OCI-LY7 (cell line): ENCODE measurements at regions not wholly inside any gene's neighbourhood (a gene's known extent, or its start where the extent isn't known, plus 50 kb on each side); places are given as distances from the start of the nearest gene placed in this dataset.

ENCODE experiments used
- BruUV-seq: library from RNA; stranded (reverse); fragments of 400-500 nt; replicated peaks from 2 replicates; lab custom pipeline; 2021; lab: Mats Ljungman, UMichigan
- CTCF ChIA-PET: fragments of 300-600 bp; sonication (Branson Sonifier 250); formaldehyde crosslinking; loops from one replicate; lab custom pipeline; 2022; ENCODE audit warnings: antibody characterized with exemption; ENCODE audit not compliant: unreplicated experiment; lab: Charles Lee
- POLR2A ChIA-PET: fragments of 300-600 bp; sonication (Branson Sonifier 250); formaldehyde crosslinking; loops from one replicate; lab custom pipeline; 2022; ENCODE audit warnings: antibody characterized with exemption; lab: Charles Lee
- DNase-seq: peaks from one replicate; pipeline ENCODE4 v3.0.0-alpha.2; 2015; ENCODE audit warnings: low spot score
- H2AFZ ChIP-seq: fragments of 200-600 bp; sonication (generic), shearing (Covaris generic); 2 replicates; pipeline ENCODE4 v1.6.1; 2014; ENCODE audit warnings: mild to moderate bottlenecking, antibody characterized with exemption, low read length, moderate library complexity
- H3K27ac ChIP-seq: fragments of 200-600 bp; sonication (generic); 2 replicates; pipeline ENCODE4 v1.5.1; 2014; ENCODE audit warnings: mixed run types, low read depth, mild to moderate bottlenecking, moderate library complexity, low read length, inconsistent platforms; ENCODE audit not compliant: poor library complexity, severe bottlenecking
- H3K36me3 ChIP-seq: fragments of 200-600 bp; sonication (generic); 2 replicates; pipeline ENCODE4 v1.6.1; 2014; ENCODE audit warnings: mild to moderate bottlenecking, antibody characterized with exemption, low read length, moderate library complexity, mixed read lengths; ENCODE audit not compliant: insufficient read depth
- H3K4me1 ChIP-seq: fragments of 200-600 bp; sonication (generic); 2 replicates; pipeline ENCODE4 v1.5.1; 2014; ENCODE audit warnings: mild to moderate bottlenecking, low read length; ENCODE audit not compliant: insufficient read depth, poor library complexity, severe bottlenecking
- H3K4me2 ChIP-seq: fragments of 200-600 bp; sonication (generic); 2 replicates; pipeline ENCODE4 v1.6.1; 2014; ENCODE audit warnings: mild to moderate bottlenecking, low read length
- H3K4me3 ChIP-seq: fragments of 200-600 bp; sonication (generic); 2 replicates; pipeline ENCODE4 v1.5.1; 2014; ENCODE audit warnings: mild to moderate bottlenecking, low read depth, low read length; ENCODE audit not compliant: poor library complexity, severe bottlenecking
- H3K79me2 ChIP-seq: fragments of 200-600 bp; sonication (generic); 2 replicates; pipeline ENCODE4 v1.6.1; 2016; ENCODE audit warnings: low read depth, mild to moderate bottlenecking, low read length, moderate library complexity, mixed read lengths; ENCODE audit not compliant: insufficient read depth
- H3K9me2 ChIP-seq: fragments of 200-600 bp; sonication (generic); 2 replicates; pipeline ENCODE4 v1.6.1; 2016; ENCODE audit warnings: mild to moderate bottlenecking, low read length, mixed read lengths; ENCODE audit not compliant: insufficient read depth
- H3K9me3 ChIP-seq: fragments of 200-600 bp; sonication (generic); 2 replicates; pipeline ENCODE4 v1.6.1; 2014; ENCODE audit warnings: mild to moderate bottlenecking, mixed run types, low read length, mixed read lengths
- H4K20me1 ChIP-seq: fragments of 200-600 bp; sonication (generic); 2 replicates; pipeline ENCODE4 v1.6.1; 2014; ENCODE audit warnings: mild to moderate bottlenecking, antibody characterized with exemption, low read length, moderate library complexity, mixed read lengths; ENCODE audit not compliant: insufficient read depth
- CTCF ChIP-seq: fragments of 200-600 bp; sonication (generic); conservative IDR thresholded peaks from 2 replicates; pipeline ENCODE4 v1.5.1; 2014; ENCODE audit warnings: mild to moderate bottlenecking, antibody characterized with exemption, low read length, moderate library complexity, mixed read lengths
- EZH2phosphoT487 ChIP-seq: fragments of 200-600 bp; sonication (generic); IDR thresholded peaks from 2 replicates; pipeline ENCODE4 v1.6.1; 2018; ENCODE audit warnings: low read depth, borderline replicate concordance, mild to moderate bottlenecking, mixed run types, antibody characterized with exemption, low read length, moderate library complexity, mixed read lengths
- intact Hi-C: fragments of 100-400 bp; cut with micrococcal nuclease; formaldehyde crosslinking; loops from one replicate; pipeline ENCODE4 v1.10.0; 2022; ENCODE audit not compliant: unreplicated experiment

GRCh38 chr22:26903030-26903856 lies 245.9 kb downstream of the MIAT start:
- intact Hi-C loops: no loop called here
- no peak overlapping the region for H2AFZ ChIP-seq
- BruUV-seq: no TSS peak

DNA sequence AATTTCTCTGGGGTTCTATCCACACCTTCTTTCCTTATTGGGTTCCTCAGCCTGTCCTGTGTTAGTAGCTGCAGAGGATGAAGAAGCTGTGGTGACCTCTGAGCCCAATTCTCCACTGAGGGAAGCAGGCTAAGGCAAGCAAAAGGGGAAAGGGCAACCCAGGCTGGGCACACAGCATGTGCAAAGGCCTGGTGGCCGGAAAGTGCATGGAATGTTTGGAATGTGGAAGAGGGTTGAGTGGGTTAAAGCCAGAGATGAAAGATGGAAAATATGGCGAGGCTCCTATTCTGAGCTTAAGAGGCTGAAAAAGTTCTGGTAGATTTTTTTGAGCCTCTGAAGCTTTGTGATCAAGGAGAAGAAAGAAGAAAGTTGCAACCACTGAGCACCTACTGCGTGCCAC lies 247.1 kb downstream of the MIAT start:
- no TSS peak for BruUV-seq
- Histone ChIP-seq H3K4me2 (no peak overlapping the region), H3K79me2 (no peaks in the 10 kb centered on the region), H3K36me3 (no peaks in the 10 kb centered on the region), H3K4me1 (no peaks in the 10 kb centered on the region), H3K9me3 (no peaks in the 10 kb centered on the region), H4K20me1 (no peaks in the 10 kb centered on the region), H3K9me2 (no peaks in the 10 kb centered on the region), H3K27ac (no peak overlapping the region), H2AFZ (no peak overlapping the region), H3K4me3 (no peak overlapping the region)
- TF ChIP-seq CTCF: no peak
- TF ChIP-seq EZH2phosphoT487: no peak
- ChIA-PET POLR2A (no interaction called here), CTCF (no interaction called here)
- intact Hi-C loops: no loop called here
- DNase-seq: no peak

More at GRCh38 chr22:26903030-26903856, 245.9 kb downstream of the MIAT start:
- Histone ChIP-seq H4K20me1 (no peaks in the 10 kb centered on the region), H3K4me2 (peak overlapping the region; percentile 6; the same call in 1 of the 2 replicates), H3K4me3 (no peak overlapping the region), H3K9me2 (no peaks in the 10 kb centered on the region), H3K9me3 (no peaks in the 10 kb centered on the region), H3K79me2 (no peaks in the 10 kb centered on the region), H3K27ac (no peak overlapping the region), H3K4me1 (no peaks in the 10 kb centered on the region), H3K36me3 (no peaks in the 10 kb centered on the region)
- CTCF ChIA-PET: no interaction called here
- POLR2A ChIA-PET: no interaction called here
- TF ChIP-seq CTCF: no peak
- no peak for TF ChIP-seq EZH2phosphoT487
- DNase-seq: peak; percentile 1

DNA sequence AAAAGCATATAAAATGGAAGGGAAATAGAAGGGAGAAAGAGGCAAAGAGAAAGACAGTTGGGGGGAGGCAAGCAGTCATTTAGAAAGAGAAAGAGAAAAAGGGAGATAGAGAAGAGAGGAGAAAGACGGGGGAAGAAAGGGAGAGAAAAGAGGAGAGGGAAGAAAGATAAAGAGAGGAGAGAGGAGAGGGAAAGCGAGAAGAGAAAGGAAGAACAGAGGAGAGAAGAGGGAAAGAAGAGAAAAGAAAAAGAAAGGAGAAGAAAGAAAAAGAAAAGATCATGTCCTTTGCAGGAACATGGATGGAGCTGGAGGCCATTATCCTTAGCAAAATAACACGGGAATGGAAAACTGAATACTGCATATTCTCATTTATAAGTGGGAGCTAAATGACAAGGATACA lies 247.7 kb downstream of the MIAT start:
- POLR2A ChIA-PET: no interaction called here
- TF ChIP-seq EZH2phosphoT487: no peak
- TF ChIP-seq CTCF: no peak
- no peak overlapping the region for H2AFZ ChIP-seq
- intact Hi-C loops: no loop called here
- H3K4me3 ChIP-seq: no peak overlapping the region
- CTCF ChIA-PET: no interaction called here
- H3K4me2 ChIP-seq: no peak overlapping the region
- no peaks in the 10 kb centered on the region for H4K20me1 ChIP-seq
- no peaks in the 10 kb centered on the region for H3K4me1 ChIP-seq
- no peak overlapping the region for H3K27ac ChIP-seq
- H3K9me2 ChIP-seq: no peaks in the 10 kb centered on the region
- no peaks in the 10 kb centered on the region for H3K79me2 ChIP-seq
- no peaks in the 10 kb centered on the region for H3K9me3 ChIP-seq
- no TSS peak for BruUV-seq
- no peak for DNase-seq
- no peaks in the 10 kb centered on the region for H3K36me3 ChIP-seq
